ENCODE measurements at regions not wholly inside any gene's neighbourhood (a gene's known extent, or its start where the extent isn't known, plus 50 kb on each side); places are given as distances from the start of the nearest gene placed in this dataset.

DNA sequence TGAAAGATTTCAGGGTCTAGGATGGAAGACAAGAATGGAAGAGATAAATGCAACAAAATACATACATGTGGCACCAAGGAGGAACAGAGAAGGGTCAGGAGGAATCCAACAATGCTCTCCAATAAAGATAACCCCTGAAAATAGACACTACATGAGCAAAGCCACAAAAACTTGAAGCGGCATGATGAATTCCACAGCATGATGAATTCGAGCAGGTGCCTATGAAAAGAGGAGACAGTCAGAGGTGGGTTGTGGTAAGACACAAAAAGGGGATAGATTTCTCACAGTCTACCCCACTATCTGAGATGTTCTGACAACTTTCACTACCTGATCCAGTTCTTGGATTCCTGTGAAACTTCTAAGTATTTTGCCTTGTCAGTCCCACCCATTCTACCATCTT, 81.5 kb upstream of the PAPPA start:
- no peak overlapping the region for H3K27ac ChIP-seq
- H3K4me1 ChIP-seq = no peaks in the 10 kb centered on the region
- DNase-seq (no peak), ATAC-seq (no peak)
- intact Hi-C loops (cut with DNase I) = no loop called here
- 86 to 89% methylated on average over 2 of the region's 2 CpGs for WGBS, 2 donors
- H3K27me3 ChIP-seq = no peaks in the 10 kb centered on the region
- no peak overlapping the region for H3K4me3 ChIP-seq
- H3K36me3 ChIP-seq = no peaks in the 10 kb centered on the region
- no peaks in the 10 kb centered on the region for H3K9me3 ChIP-seq
- TF ChIP-seq, protein P1, sequence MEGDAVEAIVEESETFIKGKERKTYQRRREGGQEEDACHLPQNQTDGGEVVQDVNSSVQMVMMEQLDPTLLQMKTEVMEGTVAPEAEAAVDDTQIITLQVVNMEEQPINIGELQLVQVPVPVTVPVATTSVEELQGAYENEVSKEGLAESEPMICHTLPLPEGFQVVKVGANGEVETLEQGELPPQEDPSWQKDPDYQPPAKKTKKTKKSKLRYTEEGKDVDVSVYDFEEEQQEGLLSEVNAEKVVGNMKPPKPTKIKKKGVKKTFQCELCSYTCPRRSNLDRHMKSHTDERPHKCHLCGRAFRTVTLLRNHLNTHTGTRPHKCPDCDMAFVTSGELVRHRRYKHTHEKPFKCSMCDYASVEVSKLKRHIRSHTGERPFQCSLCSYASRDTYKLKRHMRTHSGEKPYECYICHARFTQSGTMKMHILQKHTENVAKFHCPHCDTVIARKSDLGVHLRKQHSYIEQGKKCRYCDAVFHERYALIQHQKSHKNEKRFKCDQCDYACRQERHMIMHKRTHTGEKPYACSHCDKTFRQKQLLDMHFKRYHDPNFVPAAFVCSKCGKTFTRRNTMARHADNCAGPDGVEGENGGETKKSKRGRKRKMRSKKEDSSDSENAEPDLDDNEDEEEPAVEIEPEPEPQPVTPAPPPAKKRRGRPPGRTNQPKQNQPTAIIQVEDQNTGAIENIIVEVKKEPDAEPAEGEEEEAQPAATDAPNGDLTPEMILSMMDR (IDR thresholded peaks at IDR 0.05) = no peak

DNA sequence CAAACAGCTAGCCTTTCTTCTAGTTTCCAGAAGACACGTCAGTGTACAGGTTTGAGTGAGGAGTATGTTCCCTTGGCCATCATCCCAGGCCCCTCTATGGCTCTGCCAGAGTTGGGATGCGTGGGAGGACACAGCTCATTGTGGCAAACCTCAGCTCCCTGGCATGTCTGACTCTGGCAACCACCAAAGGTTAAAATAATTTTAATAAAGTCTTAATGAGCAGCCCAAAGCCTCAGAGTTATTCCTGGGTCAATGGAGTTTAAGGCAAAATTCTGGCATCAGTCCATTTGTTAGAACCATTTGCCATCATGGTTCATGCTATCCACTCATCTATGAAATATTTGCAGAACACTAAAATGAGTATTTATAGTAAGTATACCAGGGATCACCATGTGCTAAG, 79.8 kb upstream of the PAPPA start:
- H3K9me3 ChIP-seq = no peaks in the 10 kb centered on the region
- H3K36me3 ChIP-seq = no peaks in the 10 kb centered on the region
- DNase-seq (no peak), ATAC-seq (no peak)
- H3K4me3 ChIP-seq = no peak overlapping the region
- H3K27ac ChIP-seq = no peak overlapping the region
- intact Hi-C loops (cut with DNase I) = no loop called here
- H3K27me3 ChIP-seq = no peaks in the 10 kb centered on the region
- TF ChIP-seq, protein P1 (IDR thresholded peaks at IDR 0.05) = no peak
- 79 to 80% methylated on average over 2 of the region's 2 CpGs for WGBS, 2 donors
- no peaks in the 10 kb centered on the region for H3K4me1 ChIP-seq

DNA sequence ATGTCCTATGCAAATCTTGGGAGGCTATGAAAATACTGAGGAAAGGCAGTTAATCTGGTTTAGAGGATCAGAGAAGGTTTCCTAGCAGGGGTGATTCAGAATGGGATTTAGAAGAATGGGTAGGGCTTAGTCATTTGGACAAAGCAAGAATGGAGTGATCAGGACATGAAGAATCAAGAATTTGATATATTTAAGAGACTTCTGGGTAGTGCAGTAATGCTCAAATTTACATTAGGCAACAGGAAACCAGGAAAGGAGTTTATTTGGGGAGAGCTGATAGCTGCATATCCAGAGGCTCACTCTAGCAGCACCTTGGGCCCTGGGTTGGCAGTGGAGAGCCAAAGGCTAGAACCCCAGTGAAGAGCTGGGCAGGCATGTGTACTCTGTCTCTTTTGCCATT, 78.9 kb upstream of the PAPPA start:
- DNase-seq (no peak), ATAC-seq (no peak)
- Histone ChIP-seq H3K36me3 (no peaks in the 10 kb centered on the region), H3K9me3 (no peaks in the 10 kb centered on the region), H3K4me3 (no peak overlapping the region), H3K27me3 (no peaks in the 10 kb centered on the region), H3K27ac (no peak overlapping the region), H3K4me1 (no peaks in the 10 kb centered on the region)
- TF ChIP-seq, protein P1 (IDR thresholded peaks at IDR 0.05) = no peak
- intact Hi-C loops (cut with DNase I) = no loop called here

DNA sequence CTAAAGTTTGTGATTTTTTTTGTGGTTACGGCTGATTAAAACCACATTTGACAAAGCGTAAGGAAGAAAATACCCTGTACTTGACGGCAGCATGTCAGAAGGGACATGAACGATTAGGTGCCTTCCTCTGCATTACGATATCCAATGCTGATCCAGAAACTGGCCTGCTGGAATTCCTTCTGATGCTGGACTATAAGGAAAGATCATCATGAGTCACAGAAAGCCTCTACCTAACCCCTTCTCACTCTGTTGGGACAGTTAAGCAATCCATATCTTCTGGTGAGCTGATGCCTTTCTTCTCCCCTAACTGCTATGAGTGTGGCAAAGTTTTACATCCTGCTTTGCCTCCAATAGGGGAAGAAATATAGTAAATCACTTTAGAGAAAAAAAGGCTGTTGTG, 78.4 kb upstream of the PAPPA start:
- Histone ChIP-seq H3K27ac (no peak overlapping the region), H3K4me1 (no peaks in the 10 kb centered on the region), H3K36me3 (no peaks in the 10 kb centered on the region), H3K27me3 (no peaks in the 10 kb centered on the region), H3K4me3 (no peak overlapping the region), H3K9me3 (no peaks in the 10 kb centered on the region)
- DNase-seq = no peak
- whole genome bisulfite sequencing, 2 donors = 90 to 92% methylated on average over 5 of the region's 5 CpGs
- ATAC-seq = no peak
- intact Hi-C loops (cut with DNase I) = no loop called here
- TF ChIP-seq, protein P1 (IDR thresholded peaks at IDR 0.05) = no peak

DNA sequence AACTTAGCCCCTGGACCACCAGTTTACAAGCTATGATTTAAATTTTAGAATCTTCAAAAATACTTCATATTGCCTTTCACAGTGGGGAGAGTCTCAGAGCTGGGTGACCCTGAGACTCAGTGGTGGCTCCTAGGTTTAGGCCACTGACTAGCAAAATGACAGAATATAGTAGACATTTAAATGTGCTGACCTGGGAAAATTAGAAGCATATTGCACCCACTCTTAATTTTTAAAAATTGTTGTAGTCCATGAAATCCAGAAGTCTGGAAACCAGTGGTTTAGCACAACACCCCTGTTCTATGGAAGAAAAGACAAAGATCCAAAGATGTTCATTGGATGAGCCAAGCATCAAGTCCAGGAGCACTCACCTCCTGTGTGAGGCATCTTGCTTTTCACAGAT, 75.0 kb upstream of the PAPPA start:
- no peak overlapping the region for H3K4me3 ChIP-seq
- no peaks in the 10 kb centered on the region for H3K36me3 ChIP-seq
- H3K9me3 ChIP-seq = no peaks in the 10 kb centered on the region
- H3K4me1 ChIP-seq = peaks cover 0 to 6% (median 0%) of the 10 kb centered on the region in 9 donors
- no peak for ATAC-seq
- DNase-seq = no peak
- intact Hi-C loops (cut with DNase I) = no loop called here
- TF ChIP-seq, protein P1 (IDR thresholded peaks at IDR 0.05) = no peak
- H3K27ac ChIP-seq = no peak overlapping the region
- no peaks in the 10 kb centered on the region for H3K27me3 ChIP-seq
